ENCODE measurements at regions not wholly inside any gene's neighbourhood (a gene's known extent, or its start where the extent isn't known, plus 50 kb on each side); places are given as distances from the start of the nearest gene placed in this dataset.

DNA sequence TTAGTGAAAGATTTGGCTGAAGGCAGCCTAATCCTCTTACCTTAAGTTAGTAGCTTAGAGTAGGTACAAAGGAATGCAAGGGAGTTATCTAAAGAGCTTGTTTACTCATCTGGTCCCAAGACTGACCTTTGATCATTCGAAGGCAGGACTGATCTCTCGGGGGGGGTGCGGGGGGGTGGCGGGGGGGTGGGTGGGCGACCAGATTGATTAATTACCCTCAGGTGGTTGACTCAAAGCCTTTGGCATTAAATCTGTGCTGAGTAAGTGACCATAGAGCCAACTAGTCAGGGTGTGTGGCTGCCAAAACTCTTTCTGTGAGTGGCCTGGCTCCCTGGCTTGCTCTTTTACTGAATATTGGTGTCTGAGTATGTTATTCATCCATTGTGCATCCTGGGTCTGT is 731.9 kb upstream of the FBXO33 start:
- TF ChIP-seq, protein P1, sequence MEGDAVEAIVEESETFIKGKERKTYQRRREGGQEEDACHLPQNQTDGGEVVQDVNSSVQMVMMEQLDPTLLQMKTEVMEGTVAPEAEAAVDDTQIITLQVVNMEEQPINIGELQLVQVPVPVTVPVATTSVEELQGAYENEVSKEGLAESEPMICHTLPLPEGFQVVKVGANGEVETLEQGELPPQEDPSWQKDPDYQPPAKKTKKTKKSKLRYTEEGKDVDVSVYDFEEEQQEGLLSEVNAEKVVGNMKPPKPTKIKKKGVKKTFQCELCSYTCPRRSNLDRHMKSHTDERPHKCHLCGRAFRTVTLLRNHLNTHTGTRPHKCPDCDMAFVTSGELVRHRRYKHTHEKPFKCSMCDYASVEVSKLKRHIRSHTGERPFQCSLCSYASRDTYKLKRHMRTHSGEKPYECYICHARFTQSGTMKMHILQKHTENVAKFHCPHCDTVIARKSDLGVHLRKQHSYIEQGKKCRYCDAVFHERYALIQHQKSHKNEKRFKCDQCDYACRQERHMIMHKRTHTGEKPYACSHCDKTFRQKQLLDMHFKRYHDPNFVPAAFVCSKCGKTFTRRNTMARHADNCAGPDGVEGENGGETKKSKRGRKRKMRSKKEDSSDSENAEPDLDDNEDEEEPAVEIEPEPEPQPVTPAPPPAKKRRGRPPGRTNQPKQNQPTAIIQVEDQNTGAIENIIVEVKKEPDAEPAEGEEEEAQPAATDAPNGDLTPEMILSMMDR (conservative IDR thresholded peaks at IDR 0.05; ENCODE audit: low read depth in 2 of 2): no peak
- no peak for TF ChIP-seq EZH2phosphoT487 (IDR thresholded peaks at IDR 0.05; ENCODE audit: unreplicated experiment)
- no peak for TF ChIP-seq POLR2AphosphoS5 (IDR thresholded peaks at IDR 0.05; ENCODE audit: low read depth)
- TF ChIP-seq REST (IDR thresholded peaks at IDR 0.05; ENCODE audit: unreplicated experiment): no peak
- no peak for TF ChIP-seq EZH2 (IDR thresholded peaks at IDR 0.05; ENCODE audit: low read depth, unreplicated experiment)
- no peak for TF ChIP-seq ZNF331 (CRISPR knock-in tag; IDR thresholded peaks at IDR 0.05; ENCODE audit: low read depth)
- no peak for TF ChIP-seq CREB1 (CRISPR knock-in tag; IDR thresholded peaks at IDR 0.05; ENCODE audit: low read depth)
- TF ChIP-seq JUNB (IDR thresholded peaks at IDR 0.05; ENCODE audit: unreplicated experiment): no peak
- TF ChIP-seq ZNF114 (CRISPR knock-in tag; IDR thresholded peaks at IDR 0.05): no peak
- no peak for TF ChIP-seq ETS1 (IDR thresholded peaks at IDR 0.05)

All from GM23338 (cell line).